CD4-positive, alpha-beta T cell treated with Interleukin-4 for 4 hours (primary cell): ENCODE measurements at regions not wholly inside any gene's neighbourhood (a gene's known extent, or its start where the extent isn't known, plus 50 kb on each side); places are given as distances from the start of the nearest gene placed in this dataset.

Source experiments
- DNase-seq: peaks from one replicate; pipeline ENCODE4 v3.0.0-alpha.2; 2020

GRCh38 chr18:42649331-42650035 lies 466.0 kb downstream of the RIT2 start:
- DNase-seq, result no peak

- no peak for DNase-seq
Observed at GRCh38 chr18:42654556-42654955, 460.9 kb downstream of the RIT2 start.

GRCh38 chr18:42657551-42657950 lies 457.9 kb downstream of the RIT2 start:
- no peak for DNase-seq

- DNase-seq, result no peak
Observed at GRCh38 chr18:42658171-42658570, 457.3 kb downstream of the RIT2 start.

- no peak for DNase-seq
Observed at GRCh38 chr18:42659187-42659586, 456.3 kb downstream of the RIT2 start.

- DNase-seq, result no peak
Observed at GRCh38 chr18:42670860-42671259, 444.6 kb downstream of the RIT2 start.

- DNase-seq, result no peak
Observed at GRCh38 chr18:42675810-42676209, 439.7 kb downstream of the RIT2 start.

- no peak for DNase-seq
Observed at GRCh38 chr18:42683094-42683493, 432.4 kb downstream of the RIT2 start.

GRCh38 chr18:42689310-42689709 lies 426.2 kb downstream of the RIT2 start:
- DNase-seq, result no peak
